Body of pancreas (tissue), 4 donors: ENCODE measurements at regions not wholly inside any gene's neighbourhood (a gene's known extent, or its start where the extent isn't known, plus 50 kb on each side); places are given as distances from the start of the nearest gene placed in this dataset.

Experiments used
- POLR2A ChIP-seq, 3 donors: fragments of 450-650 bp; IDR thresholded peaks; one replicate each; pipeline ENCODE4 v1.6.1; 2016; ENCODE audit warnings: antibody characterized with exemption in 3 of 3, mild to moderate bottlenecking in 2 of 3
- TF ChIP-seq, protein P1 (sequence below), 7 experiments: fragments of 450-650 bp in 4 of 7; fragments of 200-600 bp in 3 of 7; sonication (generic) in 3 of 7; IDR thresholded peaks; one replicate each; pipeline ENCODE4 v1.5.1; 2016 to 2019; ENCODE audit warnings: antibody characterized with exemption in 7 of 7

GRCh38 chr7:126163647-126164046 lies 1089.1 kb downstream of the GRM8 start:
- TF ChIP-seq, protein P1, sequence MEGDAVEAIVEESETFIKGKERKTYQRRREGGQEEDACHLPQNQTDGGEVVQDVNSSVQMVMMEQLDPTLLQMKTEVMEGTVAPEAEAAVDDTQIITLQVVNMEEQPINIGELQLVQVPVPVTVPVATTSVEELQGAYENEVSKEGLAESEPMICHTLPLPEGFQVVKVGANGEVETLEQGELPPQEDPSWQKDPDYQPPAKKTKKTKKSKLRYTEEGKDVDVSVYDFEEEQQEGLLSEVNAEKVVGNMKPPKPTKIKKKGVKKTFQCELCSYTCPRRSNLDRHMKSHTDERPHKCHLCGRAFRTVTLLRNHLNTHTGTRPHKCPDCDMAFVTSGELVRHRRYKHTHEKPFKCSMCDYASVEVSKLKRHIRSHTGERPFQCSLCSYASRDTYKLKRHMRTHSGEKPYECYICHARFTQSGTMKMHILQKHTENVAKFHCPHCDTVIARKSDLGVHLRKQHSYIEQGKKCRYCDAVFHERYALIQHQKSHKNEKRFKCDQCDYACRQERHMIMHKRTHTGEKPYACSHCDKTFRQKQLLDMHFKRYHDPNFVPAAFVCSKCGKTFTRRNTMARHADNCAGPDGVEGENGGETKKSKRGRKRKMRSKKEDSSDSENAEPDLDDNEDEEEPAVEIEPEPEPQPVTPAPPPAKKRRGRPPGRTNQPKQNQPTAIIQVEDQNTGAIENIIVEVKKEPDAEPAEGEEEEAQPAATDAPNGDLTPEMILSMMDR (IDR thresholded peaks at IDR 0.05), result no peak
- TF ChIP-seq POLR2A (IDR thresholded peaks at IDR 0.05), result no peak
